Endothelial cell of umbilical vein (primary cell): ENCODE measurements at regions not wholly inside any gene's neighbourhood (a gene's known extent, or its start where the extent isn't known, plus 50 kb on each side); places are given as distances from the start of the nearest gene placed in this dataset.

ENCODE experiments used
- CTCF ChIP-seq, 2 donors: IDR thresholded peaks; 1 replicate in 1 of 2; 2 replicates in 1 of 2; pipeline ENCODE4 v1.5.1; 2011; ENCODE audit warnings: low read length in 2 of 2, mild to moderate bottlenecking in 2 of 2, moderate library complexity in 2 of 2, control low read depth in 1 of 2, inconsistent platforms in 1 of 2, low read depth in 1 of 2; ENCODE audit not compliant: insufficient read depth in 1 of 2; ENCODE audit errors: extremely low read depth in 1 of 2
- EZH2 ChIP-seq: IDR thresholded peaks from 2 replicates; pipeline ENCODE4 v1.6.1; 2012; ENCODE audit warnings: borderline replicate concordance, low read depth, mild to moderate bottlenecking, moderate library complexity, low read length, inconsistent platforms; ENCODE audit not compliant: severe bottlenecking
- FOS ChIP-seq: IDR thresholded peaks from 2 replicates; pipeline ENCODE4 v1.6.1; 2011; ENCODE audit warnings: mild to moderate bottlenecking, low read length, moderate library complexity, borderline replicate concordance; ENCODE audit not compliant: insufficient read depth
- JUN ChIP-seq: IDR thresholded peaks from 2 replicates; pipeline ENCODE4 v1.6.1; 2011; ENCODE audit warnings: borderline replicate concordance, low read depth; ENCODE audit not compliant: insufficient read length, insufficient read depth
- MAX ChIP-seq: IDR thresholded peaks from 2 replicates; pipeline ENCODE4 v1.6.1; 2011; ENCODE audit not compliant: insufficient read depth, insufficient read length
- POLR2A ChIP-seq: IDR thresholded peaks from 2 replicates; pipeline ENCODE4 v1.6.1; 2012; ENCODE audit warnings: low read depth, mild to moderate bottlenecking, control low read depth, low read length
- POLR2AphosphoS5 ChIP-seq: IDR thresholded peaks from 2 replicates; pipeline ENCODE4 v1.6.1; 2012; ENCODE audit warnings: low read depth, mild to moderate bottlenecking, control low read depth, low read length, moderate library complexity; ENCODE audit not compliant: insufficient read depth

GRCh38 chr5:98263084-98263483 is 510.4 kb upstream of the RGMB start:
- TF ChIP-seq CTCF (IDR thresholded peaks at IDR 0.05; ENCODE audit: extremely low read depth in 1 of 2, insufficient read depth in 1 of 2, low read depth in 1 of 2, low read length in 2 of 2) = no peak
- no peak for TF ChIP-seq POLR2A
- TF ChIP-seq FOS = no peak
- no peak for TF ChIP-seq JUN
- no peak for TF ChIP-seq EZH2
- no peak for TF ChIP-seq MAX
- no peak for TF ChIP-seq POLR2AphosphoS5
